Endothelial cell of umbilical vein (primary cell): ENCODE measurements at regions not wholly inside any gene's neighbourhood (a gene's known extent, or its start where the extent isn't known, plus 50 kb on each side); places are given as distances from the start of the nearest gene placed in this dataset.

Source experiments
- CTCF ChIP-seq, 2 donors: IDR thresholded peaks; 1 replicate in 1 of 2; 2 replicates in 1 of 2; pipeline ENCODE4 v1.5.1; 2011; ENCODE audit warnings: low read length in 2 of 2, mild to moderate bottlenecking in 2 of 2, moderate library complexity in 2 of 2, control low read depth in 1 of 2, inconsistent platforms in 1 of 2, low read depth in 1 of 2; ENCODE audit not compliant: insufficient read depth in 1 of 2; ENCODE audit errors: extremely low read depth in 1 of 2
- EZH2 ChIP-seq: IDR thresholded peaks from 2 replicates; pipeline ENCODE4 v1.6.1; 2012; ENCODE audit warnings: borderline replicate concordance, low read depth, mild to moderate bottlenecking, moderate library complexity, low read length, inconsistent platforms; ENCODE audit not compliant: severe bottlenecking
- FOS ChIP-seq: IDR thresholded peaks from 2 replicates; pipeline ENCODE4 v1.6.1; 2011; ENCODE audit warnings: mild to moderate bottlenecking, low read length, moderate library complexity, borderline replicate concordance; ENCODE audit not compliant: insufficient read depth
- MAX ChIP-seq: IDR thresholded peaks from 2 replicates; pipeline ENCODE4 v1.6.1; 2011; ENCODE audit not compliant: insufficient read depth, insufficient read length
- MYC ChIP-seq: IDR thresholded peaks from one replicate; pipeline ENCODE4 v1.6.1; 2011; ENCODE audit warnings: mild to moderate bottlenecking, low read depth, low read length
- POLR2A ChIP-seq: IDR thresholded peaks from 2 replicates; pipeline ENCODE4 v1.6.1; 2012; ENCODE audit warnings: low read depth, mild to moderate bottlenecking, control low read depth, low read length
- POLR2AphosphoS5 ChIP-seq: IDR thresholded peaks from 2 replicates; pipeline ENCODE4 v1.6.1; 2012; ENCODE audit warnings: low read depth, mild to moderate bottlenecking, control low read depth, low read length, moderate library complexity; ENCODE audit not compliant: insufficient read depth

DNA sequence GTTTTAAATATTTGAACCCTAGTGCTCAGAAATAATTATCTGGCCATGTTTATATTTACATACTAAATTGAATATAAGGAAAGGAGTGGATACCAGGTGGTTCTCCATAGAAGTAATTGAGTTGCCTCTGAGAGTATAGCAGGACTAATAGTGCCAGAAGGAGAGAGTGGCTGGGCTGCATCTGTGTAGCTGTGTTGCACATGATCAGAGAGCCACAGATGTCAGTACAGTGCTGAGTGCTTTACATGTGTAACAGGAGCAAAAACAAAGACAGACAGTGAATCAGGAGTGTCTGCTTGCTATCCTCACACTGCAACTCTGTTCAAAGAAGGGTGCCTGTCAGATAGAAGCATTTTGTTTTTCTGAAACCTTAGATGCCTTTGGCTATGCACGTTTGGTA lies 353.9 kb upstream of the PAPPA start:
- TF ChIP-seq POLR2AphosphoS5 (no peak), MAX (no peak), EZH2 (no peak), POLR2A (no peak), CTCF (IDR thresholded peaks at IDR 0.05; ENCODE audit: extremely low read depth in 1 of 2, insufficient read depth in 1 of 2, low read depth in 1 of 2, low read length in 2 of 2) (no peak), MYC (no peak), FOS (no peak)
